Glutamatergic neuron (in vitro differentiated cells): ENCODE measurements at regions not wholly inside any gene's neighbourhood (a gene's known extent, or its start where the extent isn't known, plus 50 kb on each side); places are given as distances from the start of the nearest gene placed in this dataset.

Experiments
- DNase-seq: peaks from one replicate; pipeline ENCODE4 v3.0.0; 2022
- H3K27ac Mint-ChIP-seq: one replicate; pipeline ENCODE4 v1.8.0; 2020; ENCODE audit warnings: mild to moderate bottlenecking, mixed read lengths, inconsistent platforms; ENCODE audit not compliant: unreplicated experiment
- H3K27me3 Mint-ChIP-seq: one replicate; pipeline ENCODE4 v1.8.0; 2020; ENCODE audit warnings: mild to moderate bottlenecking, moderate library complexity, mixed read lengths, inconsistent platforms; ENCODE audit not compliant: unreplicated experiment
- H3K36me3 Mint-ChIP-seq: one replicate; pipeline ENCODE4 v1.8.0; 2020; ENCODE audit warnings: mild to moderate bottlenecking, mixed read lengths, inconsistent platforms; ENCODE audit not compliant: unreplicated experiment
- H3K4me1 Mint-ChIP-seq: one replicate; pipeline ENCODE4 v1.8.0; 2020; ENCODE audit warnings: mild to moderate bottlenecking, low read depth, mixed read lengths, inconsistent platforms; ENCODE audit not compliant: unreplicated experiment
- H3K4me3 Mint-ChIP-seq: one replicate; pipeline ENCODE4 v1.8.0; 2020; ENCODE audit warnings: mild to moderate bottlenecking, mixed read lengths, inconsistent platforms; ENCODE audit not compliant: unreplicated experiment
- H3K9me3 Mint-ChIP-seq: one replicate; pipeline ENCODE4 v1.8.0; 2020; ENCODE audit warnings: mild to moderate bottlenecking, moderate library complexity, mixed read lengths, inconsistent platforms; ENCODE audit not compliant: unreplicated experiment
- CTCF ChIP-seq: fragments of 200-600 bp; sonication (generic); IDR thresholded peaks from one replicate; pipeline ENCODE4 v1.5.0; 2021; ENCODE audit not compliant: partially characterized antibody, unreplicated experiment

- Mint-ChIP-seq H3K4me3 (no peak overlapping the region), H3K27ac (no peak overlapping the region), H3K36me3 (no peaks in the 10 kb centered on the region), H3K27me3 (peaks cover 3% of the 10 kb centered on the region), H3K4me1 (peaks cover 35% of the 10 kb centered on the region), H3K9me3 (peaks cover 1% of the 10 kb centered on the region)
- DNase-seq = no peak
- TF ChIP-seq CTCF = no peak
Observed at GRCh38 chr2:236941551-236941950, 144.1 kb upstream of the COPS8 start.

GRCh38 chr2:236942554-236942953 lies 143.1 kb upstream of the COPS8 start:
- TF ChIP-seq CTCF = no peak
- H3K27me3 Mint-ChIP-seq = peaks cover 6% of the 10 kb centered on the region
- peaks cover 1% of the 10 kb centered on the region for H3K9me3 Mint-ChIP-seq

GRCh38 chr2:236943068-236943467 lies 142.6 kb upstream of the COPS8 start:
- no peak for TF ChIP-seq CTCF

More at GRCh38 chr2:236942554-236942953, 143.1 kb upstream of the COPS8 start:
- no peak for DNase-seq
- Mint-ChIP-seq H3K4me3 (no peak overlapping the region), H3K36me3 (no peaks in the 10 kb centered on the region), H3K4me1 (peaks cover 40% of the 10 kb centered on the region), H3K27ac (no peak overlapping the region)

GRCh38 chr2:236943841-236944513 lies 141.7 kb upstream of the COPS8 start:
- H3K4me3 Mint-ChIP-seq = no peak overlapping the region
- H3K27ac Mint-ChIP-seq = no peak overlapping the region
- peaks cover 6% of the 10 kb centered on the region for H3K27me3 Mint-ChIP-seq
- peaks cover 41% of the 10 kb centered on the region for H3K4me1 Mint-ChIP-seq
- DNase-seq = no peak
- no peak for TF ChIP-seq CTCF
- H3K9me3 Mint-ChIP-seq = peaks cover 1% of the 10 kb centered on the region
- H3K36me3 Mint-ChIP-seq = no peaks in the 10 kb centered on the region

More at GRCh38 chr2:236943068-236943467, 142.6 kb upstream of the COPS8 start:
- DNase-seq = no peak
- peaks cover 6% of the 10 kb centered on the region for H3K27me3 Mint-ChIP-seq
- H3K4me1 Mint-ChIP-seq = peaks cover 38% of the 10 kb centered on the region
- H3K4me3 Mint-ChIP-seq = no peak overlapping the region
- no peaks in the 10 kb centered on the region for H3K36me3 Mint-ChIP-seq
- peaks cover 1% of the 10 kb centered on the region for H3K9me3 Mint-ChIP-seq
- H3K27ac Mint-ChIP-seq = no peak overlapping the region

GRCh38 chr2:236944561-236944960 lies 141.1 kb upstream of the COPS8 start:
- H3K4me1 Mint-ChIP-seq = peaks cover 37% of the 10 kb centered on the region
- H3K4me3 Mint-ChIP-seq = no peak overlapping the region
- peaks cover 6% of the 10 kb centered on the region for H3K27me3 Mint-ChIP-seq
- no peak for DNase-seq
- H3K36me3 Mint-ChIP-seq = no peaks in the 10 kb centered on the region
- peaks cover 1% of the 10 kb centered on the region for H3K9me3 Mint-ChIP-seq
- TF ChIP-seq CTCF = no peak
- no peak overlapping the region for H3K27ac Mint-ChIP-seq
